ENCODE measurements at regions not wholly inside any gene's neighbourhood (a gene's known extent, or its start where the extent isn't known, plus 50 kb on each side); places are given as distances from the start of the nearest gene placed in this dataset.

DNA sequence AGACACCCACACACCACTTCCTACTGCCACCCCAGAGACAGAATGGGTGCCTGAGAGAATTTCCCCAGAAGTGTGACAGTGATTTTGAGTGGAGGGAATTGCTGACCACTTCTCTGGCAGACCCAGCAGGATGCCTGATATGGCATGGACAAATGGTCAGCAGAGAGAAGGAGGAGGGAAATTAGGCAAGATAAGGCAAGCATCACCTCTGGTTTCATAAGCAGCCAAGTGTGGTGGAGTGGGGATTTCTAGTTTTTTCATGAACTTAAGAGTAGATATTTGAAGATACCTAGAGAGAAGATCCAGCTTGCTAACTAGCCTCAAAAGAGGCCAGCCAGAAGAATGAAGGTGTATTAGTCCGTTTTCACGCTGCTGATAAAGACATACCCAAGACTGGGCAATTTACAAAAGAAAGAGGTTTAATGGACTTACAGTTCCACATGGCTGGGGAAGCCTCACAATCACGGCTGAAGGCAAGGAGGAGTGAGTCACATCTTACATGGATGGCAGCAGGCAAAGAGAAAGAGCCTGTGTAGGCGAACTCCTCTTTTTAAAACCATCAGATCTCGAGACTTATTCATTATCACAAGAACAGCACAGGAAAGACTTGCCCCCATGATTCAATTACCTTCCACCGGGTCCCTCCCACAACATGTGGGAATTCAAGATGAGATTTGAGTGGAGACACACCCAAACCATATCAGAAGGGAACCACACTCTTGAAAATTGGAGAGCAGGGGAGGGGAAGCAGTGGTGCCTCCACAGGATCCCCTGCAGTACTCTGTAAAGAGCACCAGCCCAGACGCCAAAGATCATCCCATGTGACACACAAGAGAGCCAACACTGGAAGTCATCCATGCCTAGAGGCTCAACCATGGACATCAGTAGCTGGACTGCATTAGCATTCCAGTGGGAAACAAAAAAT lies 64.2 kb downstream of the RBM43 start:
- DNase-seq (ENCODE audit: low read depth): no peak

DNA sequence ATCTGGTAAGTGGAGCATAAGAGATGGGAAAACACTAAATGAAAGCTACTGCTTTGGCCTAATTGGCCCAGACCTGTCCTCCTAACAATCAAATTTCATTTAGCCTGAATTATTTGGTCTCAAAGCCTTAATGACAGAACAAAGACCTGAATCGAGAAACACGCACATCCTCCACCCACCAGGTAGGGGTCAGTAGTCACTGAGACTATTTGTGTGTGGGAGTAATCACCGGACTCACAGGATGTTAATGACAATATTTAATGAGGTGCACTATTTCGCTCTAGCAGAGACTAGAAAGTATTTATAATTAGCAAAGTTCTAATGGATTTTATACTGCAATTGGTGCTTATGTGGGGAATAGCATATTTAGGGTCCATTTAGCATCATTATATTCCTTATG lies 68.1 kb downstream of the RBM43 start:
- no peak for DNase-seq (ENCODE audit: low read depth)

- no peak for DNase-seq (ENCODE audit: low read depth)
Observed at GRCh38 chr2:151192681-151193080, 69.0 kb downstream of the RBM43 start.

GRCh38 chr2:151191001-151191400 lies 70.7 kb downstream of the RBM43 start:
- peak; percentile 13 for DNase-seq (ENCODE audit: low read depth)

DNA sequence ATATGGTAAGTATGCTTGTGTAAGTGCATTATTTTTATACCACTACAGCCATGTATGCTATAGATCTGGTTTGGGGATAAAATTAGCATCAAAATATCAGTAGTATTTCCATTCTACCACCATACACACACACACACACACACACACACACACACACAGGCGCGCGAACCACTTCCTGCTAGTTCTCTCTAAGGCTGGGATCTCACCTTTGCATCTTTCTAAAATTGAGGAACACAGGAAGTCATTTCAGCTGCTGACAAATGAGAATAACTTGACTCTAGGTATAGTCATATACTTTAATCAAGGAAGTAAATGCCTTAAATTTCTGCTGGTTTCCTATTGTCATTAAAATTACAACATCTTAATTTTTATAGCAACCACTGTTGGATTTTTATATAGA lies 72.5 kb downstream of the RBM43 start:
- no peak for DNase-seq (ENCODE audit: low read depth)

DNA sequence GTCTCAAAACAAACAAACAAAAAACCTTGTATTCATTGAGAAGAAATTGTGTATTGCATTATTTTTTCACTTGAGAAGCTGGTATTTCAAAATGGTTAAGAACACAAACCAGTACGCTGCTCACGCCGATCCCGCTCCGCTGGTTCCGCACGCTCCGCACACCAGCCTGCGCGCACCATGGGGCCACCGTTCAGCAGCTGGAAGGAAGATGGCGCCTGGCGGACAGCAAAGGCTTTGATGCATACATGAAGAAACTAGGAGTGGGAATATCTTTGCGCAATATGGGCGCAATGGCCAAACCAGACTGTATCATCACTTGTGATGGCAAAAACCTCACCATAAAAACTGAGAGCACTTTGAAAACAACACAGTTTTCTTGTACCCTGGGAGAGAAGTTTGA lies 75.7 kb downstream of the RBM43 start:
- no peak for DNase-seq (ENCODE audit: low read depth)

DNA sequence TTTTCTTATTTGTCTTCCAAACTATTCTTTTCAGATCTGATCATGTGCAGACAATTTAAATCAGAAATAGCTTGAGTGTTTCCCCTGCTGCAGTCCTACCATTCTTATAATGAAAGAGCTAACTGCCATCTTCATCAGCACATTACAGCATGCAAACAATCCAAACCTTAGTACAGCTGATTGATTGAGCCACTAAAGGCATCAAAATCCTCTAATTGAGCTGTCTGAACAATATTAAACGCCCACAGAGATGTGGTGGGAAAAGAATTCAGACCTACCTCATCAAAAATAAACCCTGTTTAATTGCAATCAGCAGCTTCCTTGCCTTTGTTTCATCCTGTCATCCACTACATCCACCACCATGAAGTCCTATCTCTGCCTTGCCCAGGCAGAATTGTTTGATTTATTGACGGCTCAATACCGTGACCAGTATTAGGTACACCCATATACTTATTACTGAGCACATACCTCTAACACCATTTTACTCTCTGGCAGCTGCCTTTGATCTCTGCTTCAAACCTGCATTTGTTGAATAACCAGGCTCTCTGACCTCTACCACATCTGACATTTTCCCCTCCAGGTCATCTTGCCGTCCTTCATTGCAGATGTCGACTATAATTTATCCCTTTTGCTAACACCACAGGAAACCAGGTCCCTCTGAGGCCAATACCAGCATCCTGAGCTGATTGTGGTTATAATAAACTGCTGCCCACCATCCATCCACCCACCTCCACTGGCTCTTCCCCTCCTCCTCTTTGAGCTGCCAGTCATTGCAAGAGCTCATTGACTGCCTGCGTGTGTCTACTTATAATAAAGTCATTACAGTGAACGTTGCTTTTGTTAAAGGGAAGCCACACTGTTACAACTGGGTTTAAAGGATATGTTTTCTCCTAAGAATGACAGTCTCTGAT lies 78.5 kb downstream of the RBM43 start:
- DNase-seq (ENCODE audit: low read depth): no peak

- DNase-seq (ENCODE audit: low read depth): no peak
Observed at GRCh38 chr2:151182396-151182795, 79.3 kb downstream of the RBM43 start.

GRCh38 chr2:151181524-151181923 lies 80.1 kb downstream of the RBM43 start:
- no peak for DNase-seq (ENCODE audit: low read depth)

GRCh38 chr2:151180123-151180522 lies 81.5 kb downstream of the RBM43 start:
- DNase-seq (ENCODE audit: low read depth): no peak

DNA sequence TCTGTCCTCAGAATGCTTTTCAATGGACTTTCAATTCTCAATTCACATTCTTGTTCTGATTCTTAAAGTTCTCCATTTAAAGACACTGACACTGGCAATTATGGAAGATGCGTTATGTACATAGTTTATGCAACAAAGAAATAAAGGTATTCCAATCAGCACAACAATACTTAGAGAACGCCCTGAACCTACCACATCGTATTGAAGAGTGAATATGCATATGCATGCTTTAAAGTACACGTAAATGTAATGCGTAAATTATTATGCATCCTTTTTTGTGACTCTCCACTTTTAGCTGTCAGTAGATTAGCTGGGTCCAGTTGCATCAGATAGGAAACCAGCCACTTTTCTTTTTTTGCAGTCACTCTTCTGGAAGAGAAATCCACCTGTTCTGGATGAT lies 83.5 kb downstream of the RBM43 start:
- no peak for DNase-seq (ENCODE audit: low read depth)

DNA sequence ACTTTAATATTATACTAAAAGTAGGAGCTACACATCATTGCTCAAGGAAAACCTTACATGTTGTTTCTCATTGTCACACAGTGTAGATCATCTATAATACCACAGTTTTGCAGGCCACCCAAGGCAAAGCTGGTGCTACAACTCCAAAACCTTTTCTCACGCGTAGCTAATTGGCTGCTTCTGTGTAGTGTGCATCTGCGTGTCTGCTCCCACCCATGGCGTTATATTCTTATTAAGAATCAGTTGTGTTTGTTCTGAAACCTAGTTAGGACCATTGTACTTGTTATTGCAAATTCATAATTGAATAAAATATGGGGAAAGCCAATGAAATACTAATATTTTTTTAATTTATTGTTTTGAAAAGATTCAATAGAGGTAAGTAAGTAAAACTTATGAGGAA lies 83.9 kb downstream of the RBM43 start:
- DNase-seq (ENCODE audit: low read depth): no peak

GRCh38 chr2:151176661-151177060 lies 85.0 kb downstream of the RBM43 start:
- no peak for DNase-seq (ENCODE audit: low read depth)

DNA sequence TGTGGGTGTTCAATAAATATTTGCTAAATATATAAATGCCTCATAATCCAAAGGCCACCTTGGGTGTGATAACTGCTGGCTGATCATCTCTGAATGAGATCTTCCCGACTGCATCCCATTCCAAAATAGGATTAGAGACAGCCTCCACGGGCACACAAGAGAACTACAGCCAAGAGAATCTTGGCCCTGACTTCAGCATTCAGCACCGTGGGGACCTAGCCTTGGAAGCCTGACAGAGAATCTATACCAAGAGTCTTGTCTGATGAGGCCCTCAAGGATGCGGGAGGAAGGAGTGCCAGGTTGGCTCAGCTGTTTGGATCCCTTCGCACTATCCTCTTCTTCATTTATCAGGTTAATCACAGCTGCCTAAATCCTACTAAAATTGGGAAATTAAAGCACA lies 85.8 kb downstream of the RBM43 start:
- no peak for DNase-seq (ENCODE audit: low read depth)

GRCh38 chr2:151174127-151174526 lies 87.5 kb downstream of the RBM43 start:
- no peak for DNase-seq (ENCODE audit: low read depth)

- no peak for DNase-seq (ENCODE audit: low read depth)
Observed at GRCh38 chr2:151171186-151171585, 90.5 kb downstream of the RBM43 start.

- no peak for DNase-seq (ENCODE audit: low read depth)
Observed at GRCh38 chr2:151166410-151166809, 95.3 kb downstream of the RBM43 start.

DNA sequence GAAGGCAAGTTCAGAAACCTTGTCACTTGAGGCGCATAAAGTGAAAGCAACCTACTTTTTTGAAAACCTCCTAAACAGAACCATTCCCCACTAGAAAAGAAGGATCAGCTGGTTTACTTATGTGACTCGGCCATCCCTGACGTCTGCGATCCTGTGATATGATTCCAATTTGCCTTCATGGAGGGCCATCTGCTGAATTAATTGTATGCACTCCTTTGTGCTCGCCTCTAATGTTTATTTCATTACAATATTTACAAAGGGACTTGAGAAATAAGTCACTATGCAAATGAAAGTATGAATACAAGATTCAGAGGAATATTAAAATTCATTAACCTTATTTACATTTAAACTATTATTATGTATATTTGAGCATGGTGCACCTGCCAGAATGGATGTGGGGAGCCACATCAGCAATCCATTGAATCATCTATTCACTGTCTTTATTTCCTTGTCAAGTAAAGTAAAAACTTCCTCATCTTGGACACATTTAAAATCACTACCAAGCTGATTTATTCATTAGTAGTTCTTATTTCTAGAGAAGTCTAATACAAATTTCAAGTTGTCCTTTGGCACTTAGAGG lies 96.5 kb downstream of the RBM43 start:
- DNase-seq (ENCODE audit: low read depth): no peak

- DNase-seq (ENCODE audit: low read depth): peak; percentile 74
Observed at GRCh38 chr2:151161821-151162551, 99.7 kb downstream of the RBM43 start.

GRCh38 chr2:151159109-151159662 lies 102.5 kb downstream of the RBM43 start:
- peak; percentile 22 for DNase-seq (ENCODE audit: low read depth)

DNA sequence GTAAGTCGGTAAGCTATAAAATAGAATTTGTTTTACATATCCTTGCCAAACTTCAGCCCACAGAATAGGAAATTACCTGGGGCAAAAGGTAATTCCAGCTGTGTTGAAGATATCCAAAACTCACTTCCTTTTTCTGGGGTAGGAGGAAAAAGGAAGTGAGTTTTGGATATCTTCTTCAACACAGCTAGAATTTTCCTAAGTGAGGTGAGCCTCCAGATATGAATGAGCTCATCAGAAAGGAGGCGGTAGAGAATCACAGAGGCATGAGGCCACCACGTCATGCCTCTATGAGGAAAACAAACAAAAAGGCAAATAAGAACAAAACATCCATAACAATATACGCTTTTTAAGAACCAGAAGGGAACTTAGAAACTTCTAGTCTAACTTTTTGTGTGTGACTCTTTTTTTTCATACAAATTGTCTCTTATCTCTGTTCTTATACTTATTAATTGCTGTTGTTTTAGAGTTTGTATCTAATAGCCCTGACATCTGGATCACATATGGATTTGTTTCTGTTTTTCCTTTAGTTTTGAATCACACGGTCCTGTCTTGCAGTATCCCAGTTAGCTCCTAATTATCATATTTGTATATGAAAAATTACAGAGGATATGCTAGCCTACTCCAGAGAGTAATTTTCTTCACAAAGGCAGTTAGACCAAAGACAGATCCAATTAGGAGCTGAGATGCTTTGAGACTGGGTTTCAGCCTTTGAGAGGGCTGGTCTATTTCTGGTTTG lies 104.5 kb downstream of the RBM43 start:
- DNase-seq (ENCODE audit: low read depth): no peak

Measured in forelimb muscle (tissue), 1 donor.